ENCODE measurements at regions not wholly inside any gene's neighbourhood (a gene's known extent, or its start where the extent isn't known, plus 50 kb on each side); places are given as distances from the start of the nearest gene placed in this dataset.

- DNase-seq (ENCODE audit: low read depth), result peak; percentile 3
Observed at GRCh38 chr20:11582060-11582459, 335.6 kb upstream of the BTBD3 start.

- DNase-seq (ENCODE audit: low read depth), result peak; percentile 8
Observed at GRCh38 chr20:11585752-11586352, 331.8 kb upstream of the BTBD3 start.

- DNase-seq (ENCODE audit: low read depth), result no peak
Observed at GRCh38 chr20:11588875-11589274, 328.8 kb upstream of the BTBD3 start.

GRCh38 chr20:11591965-11592364 lies 325.7 kb upstream of the BTBD3 start:
- no peak for DNase-seq (ENCODE audit: low read depth)

- DNase-seq (ENCODE audit: low read depth), result no peak
Observed at GRCh38 chr20:11604339-11604738, 313.4 kb upstream of the BTBD3 start.

GRCh38 chr20:11607047-11607446 lies 310.6 kb upstream of the BTBD3 start:
- no peak for DNase-seq (ENCODE audit: low read depth)

GRCh38 chr20:11608736-11609135 lies 309.0 kb upstream of the BTBD3 start:
- no peak for DNase-seq (ENCODE audit: low read depth)

- DNase-seq (ENCODE audit: low read depth), result no peak
Observed at GRCh38 chr20:11624704-11625103, 293.0 kb upstream of the BTBD3 start.

- DNase-seq (ENCODE audit: low read depth), result no peak
Observed at GRCh38 chr20:11626551-11626950, 291.1 kb upstream of the BTBD3 start.

GRCh38 chr20:11642866-11643265 lies 274.8 kb upstream of the BTBD3 start:
- no peak for DNase-seq (ENCODE audit: low read depth)

- no peak for DNase-seq (ENCODE audit: low read depth)
Observed at GRCh38 chr20:11646359-11646758, 271.3 kb upstream of the BTBD3 start.

- DNase-seq (ENCODE audit: low read depth), result no peak
Observed at GRCh38 chr20:11650566-11650965, 267.1 kb upstream of the BTBD3 start.

- no peak for DNase-seq (ENCODE audit: low read depth)
Observed at GRCh38 chr20:11651138-11651537, 266.6 kb upstream of the BTBD3 start.

GRCh38 chr20:11651647-11652046 lies 266.0 kb upstream of the BTBD3 start:
- no peak for DNase-seq (ENCODE audit: low read depth)

GRCh38 chr20:11652128-11652527 lies 265.6 kb upstream of the BTBD3 start:
- DNase-seq (ENCODE audit: low read depth), result no peak

- DNase-seq (ENCODE audit: low read depth), result no peak
Observed at GRCh38 chr20:11654766-11655165, 262.9 kb upstream of the BTBD3 start.

- DNase-seq (ENCODE audit: low read depth), result no peak
Observed at GRCh38 chr20:11660673-11661072, 257.0 kb upstream of the BTBD3 start.

- DNase-seq (ENCODE audit: low read depth), result no peak
Observed at GRCh38 chr20:11671015-11671511, 246.6 kb upstream of the BTBD3 start.

GRCh38 chr20:11672959-11673358 lies 244.7 kb upstream of the BTBD3 start:
- no peak for DNase-seq (ENCODE audit: low read depth)

GRCh38 chr20:11675920-11676629 lies 241.6 kb upstream of the BTBD3 start:
- no peak for DNase-seq (ENCODE audit: low read depth)

- DNase-seq (ENCODE audit: low read depth), result peak; percentile 19
Observed at GRCh38 chr20:11676630-11677287, 240.9 kb upstream of the BTBD3 start.

- DNase-seq (ENCODE audit: low read depth), result no peak
Observed at GRCh38 chr20:11677428-11677827, 240.3 kb upstream of the BTBD3 start.

GRCh38 chr20:11677836-11678235 lies 239.9 kb upstream of the BTBD3 start:
- DNase-seq (ENCODE audit: low read depth), result no peak

Measured in HS-5 (cell line).